K562 (cell line): ENCODE measurements at regions not wholly inside any gene's neighbourhood (a gene's known extent, or its start where the extent isn't known, plus 50 kb on each side); places are given as distances from the start of the nearest gene placed in this dataset.

Experiments
- BRCA1 ChIP-seq, 2 experiments: fragments of 450-650 bp in 1 of 2; sonication (generic) in 1 of 2; formaldehyde crosslinking in 1 of 2; IDR thresholded peaks; 2 replicates each; pipeline versions ENCODE4 v1.5.0 to v1.6.1; 2017 to 2020; ENCODE audit warnings: mild to moderate bottlenecking in 1 of 2, missing genetic modification reagents in 1 of 2
- HOXB6 ChIP-seq: fragments of 250-450 bp; sonication (Bioruptor Pico); IDR thresholded peaks from 2 replicates; pipeline ENCODE4 v1.5.1; 2022; ENCODE audit warnings: mild to moderate bottlenecking, borderline replicate concordance
- ZNF830 ChIP-seq: fragments of 250-450 bp; sonication (Bioruptor Pico); IDR thresholded peaks from 2 replicates; pipeline ENCODE4 v1.5.0; 2021; ENCODE audit warnings: mild to moderate bottlenecking
- TF ChIP-seq, protein P1 (sequence below), 2 experiments: fragments of 450-650 bp in 1 of 2; sonication (generic) in 1 of 2; formaldehyde crosslinking in 1 of 2; IDR thresholded peaks; 2 replicates each; pipeline versions ENCODE4 v1.7.1 to v1.9.0; 2016 to 2022; ENCODE audit warnings: inconsistent platforms in 1 of 2, mild to moderate bottlenecking in 1 of 2, missing genetic modification reagents in 1 of 2

DNA sequence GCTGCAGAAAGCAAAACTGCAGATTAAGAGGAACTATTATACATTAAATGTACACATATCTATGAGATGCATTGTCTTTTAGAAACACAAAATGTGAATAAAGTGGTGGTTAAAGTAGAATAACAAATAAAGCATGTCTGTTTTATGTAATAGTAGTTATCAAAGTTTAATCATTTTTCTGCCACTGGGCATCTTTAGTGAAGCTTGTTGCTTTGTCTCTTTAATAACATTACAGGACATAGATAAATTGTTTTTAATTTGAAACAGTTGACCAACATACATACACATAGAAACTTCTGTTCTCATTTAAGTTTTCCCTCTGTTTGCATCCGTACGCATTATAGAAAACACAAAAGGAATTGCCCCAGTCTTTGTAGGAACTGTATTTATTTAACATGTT, 1700.0 kb upstream of the ADGRL3 start (continued):
- TF ChIP-seq, protein P1, sequence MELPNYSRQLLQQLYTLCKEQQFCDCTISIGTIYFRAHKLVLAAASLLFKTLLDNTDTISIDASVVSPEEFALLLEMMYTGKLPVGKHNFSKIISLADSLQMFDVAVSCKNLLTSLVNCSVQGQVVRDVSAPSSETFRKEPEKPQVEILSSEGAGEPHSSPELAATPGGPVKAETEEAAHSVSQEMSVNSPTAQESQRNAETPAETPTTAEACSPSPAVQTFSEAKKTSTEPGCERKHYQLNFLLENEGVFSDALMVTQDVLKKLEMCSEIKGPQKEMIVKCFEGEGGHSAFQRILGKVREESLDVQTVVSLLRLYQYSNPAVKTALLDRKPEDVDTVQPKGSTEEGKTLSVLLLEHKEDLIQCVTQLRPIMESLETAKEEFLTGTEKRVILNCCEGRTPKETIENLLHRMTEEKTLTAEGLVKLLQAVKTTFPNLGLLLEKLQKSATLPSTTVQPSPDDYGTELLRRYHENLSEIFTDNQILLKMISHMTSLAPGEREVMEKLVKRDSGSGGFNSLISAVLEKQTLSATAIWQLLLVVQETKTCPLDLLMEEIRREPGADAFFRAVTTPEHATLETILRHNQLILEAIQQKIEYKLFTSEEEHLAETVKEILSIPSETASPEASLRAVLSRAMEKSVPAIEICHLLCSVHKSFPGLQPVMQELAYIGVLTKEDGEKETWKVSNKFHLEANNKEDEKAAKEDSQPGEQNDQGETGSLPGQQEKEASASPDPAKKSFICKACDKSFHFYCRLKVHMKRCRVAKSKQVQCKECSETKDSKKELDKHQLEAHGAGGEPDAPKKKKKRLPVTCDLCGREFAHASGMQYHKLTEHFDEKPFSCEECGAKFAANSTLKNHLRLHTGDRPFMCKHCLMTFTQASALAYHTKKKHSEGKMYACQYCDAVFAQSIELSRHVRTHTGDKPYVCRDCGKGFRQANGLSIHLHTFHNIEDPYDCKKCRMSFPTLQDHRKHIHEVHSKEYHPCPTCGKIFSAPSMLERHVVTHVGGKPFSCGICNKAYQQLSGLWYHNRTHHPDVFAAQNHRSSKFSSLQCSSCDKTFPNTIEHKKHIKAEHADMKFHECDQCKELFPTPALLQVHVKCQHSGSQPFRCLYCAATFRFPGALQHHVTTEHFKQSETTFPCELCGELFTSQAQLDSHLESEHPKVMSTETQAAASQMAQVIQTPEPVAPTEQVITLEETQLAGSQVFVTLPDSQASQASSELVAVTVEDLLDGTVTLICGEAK (IDR thresholded peaks at IDR 0.05), result no peak
- TF ChIP-seq, protein P1 (CRISPR knock-in tag; IDR thresholded peaks at IDR 0.05), result no peak
- TF ChIP-seq ZNF830 (CRISPR knock-in tag) (no peak), HOXB6 (CRISPR knock-in tag) (no peak), BRCA1 (IDR thresholded peaks at IDR 0.05) (no peak), BRCA1 (CRISPR knock-in tag; IDR thresholded peaks at IDR 0.05) (no peak)
- TF ChIP-seq, all 486 proteins: peak for 0
